B cell (primary cell): ENCODE measurements at regions not wholly inside any gene's neighbourhood (a gene's known extent, or its start where the extent isn't known, plus 50 kb on each side); places are given as distances from the start of the nearest gene placed in this dataset.

Experiments
- ATAC-seq: fragments of 200-7000 bp; cut with Tn5 transposase; one replicate; pipeline ENCODE4 v1.10.0; 2021; ENCODE audit warnings: low read depth, mild to moderate bottlenecking, moderate number of reproducible peaks, moderate library complexity
- CTCF ChIA-PET: fragments of 350-600 bp; sonication (Branson Sonifier 250); formaldehyde crosslinking; loops from one replicate; lab custom pipeline; 2021; ENCODE audit warnings: antibody characterized with exemption, inconsistent platforms; lab: Charles Lee
- POLR2A ChIA-PET: fragments of 350-600 bp; sonication (Branson Sonifier 250); formaldehyde crosslinking; loops from one replicate; lab custom pipeline; 2021; ENCODE audit warnings: antibody characterized with exemption; lab: Charles Lee
- DNase-seq: peaks from one replicate; pipeline ENCODE4 v3.0.0; 2013
- H2AFZ ChIP-seq: 2 replicates; pipeline ENCODE4 v1.6.1; 2012; ENCODE audit warnings: mild to moderate bottlenecking, low read depth, low read length; ENCODE audit not compliant: insufficient read depth, poor library complexity, severe bottlenecking
- H3K27ac ChIP-seq, 2 donors: 1 replicate in 1 of 2; 2 replicates in 1 of 2; pipeline ENCODE4 v1.5.1; 2012 to 2013; ENCODE audit warnings: low read length in 2 of 2, mild to moderate bottlenecking in 2 of 2, moderate library complexity in 1 of 2
- H3K27me3 ChIP-seq, 4 experiments: fragments of 200-600 bp in 1 of 4; sonication (generic) in 1 of 4; replicated peaks in 1 of 4; 1 replicate in 2 of 4; 2 replicates in 2 of 4; pipeline versions ENCODE4 v1.6.1 to v1.7.0; 2013 to 2016; ENCODE audit warnings: low read length in 3 of 4, mild to moderate bottlenecking in 2 of 4, mixed read lengths in 1 of 4, moderate library complexity in 1 of 4; ENCODE audit not compliant: insufficient read depth in 4 of 4, control insufficient read depth in 3 of 4; ENCODE audit errors: control extremely low read depth in 1 of 4
- H3K36me3 ChIP-seq, 2 experiments: replicated peaks in 1 of 2; 1 replicate in 1 of 2; 2 replicates in 1 of 2; pipeline versions ENCODE4 v1.6.1 to v1.7.1; 2013; ENCODE audit warnings: low read length in 1 of 2; ENCODE audit not compliant: insufficient read depth in 2 of 2, control insufficient read depth in 1 of 2; ENCODE audit errors: control extremely low read depth in 1 of 2, extremely low read depth in 1 of 2
- H3K4me1 ChIP-seq, 2 donors: fragments of 200-600 bp in 1 of 2; sonication (generic) in 1 of 2; 1 replicate in 1 of 2; 2 replicates in 1 of 2; pipeline versions ENCODE4 v1.5.1 to v1.6.1; 2013 to 2017; ENCODE audit warnings: low read length in 2 of 2; ENCODE audit not compliant: control insufficient read depth in 2 of 2, insufficient read depth in 2 of 2
- H3K4me2 ChIP-seq: replicated peaks from 2 replicates; pipeline ENCODE3; 2012; ENCODE audit warnings: mild to moderate bottlenecking, low read depth, low read length; ENCODE audit not compliant: poor library complexity, severe bottlenecking
- H3K4me3 ChIP-seq, 5 experiments: fragments of 200-600 bp in 1 of 5; sonication (generic) in 1 of 5; 1 replicate in 3 of 5; 2 replicates in 2 of 5; pipeline versions ENCODE4 v1.5.1 to v1.7.0; 2011 to 2016; ENCODE audit warnings: low read length in 4 of 5, mild to moderate bottlenecking in 4 of 5, low read depth in 2 of 5, control low read depth in 1 of 5, moderate library complexity in 1 of 5; ENCODE audit not compliant: insufficient read depth in 1 of 5; ENCODE audit errors: control extremely low read depth in 1 of 5, extremely low read depth in 1 of 5
- H3K79me2 ChIP-seq: fragments of 200-600 bp; sonication (generic); one replicate; pipeline ENCODE4 v1.6.0; 2016; ENCODE audit warnings: low read length; ENCODE audit not compliant: control insufficient read depth, insufficient read depth
- H3K9ac ChIP-seq: fragments of 200-600 bp; sonication (generic); 2 replicates; pipeline ENCODE4 v1.6.1; 2017; ENCODE audit warnings: mild to moderate bottlenecking, low read length, moderate library complexity
- H3K9me3 ChIP-seq, 3 donors: one replicate each; pipeline versions ENCODE4 v1.6.1 to v1.7.1; 2013; ENCODE audit warnings: low read length in 2 of 3; ENCODE audit not compliant: control insufficient read depth in 2 of 3, insufficient read depth in 1 of 3; ENCODE audit errors: control extremely low read depth in 1 of 3
- H4K20me1 ChIP-seq: 2 replicates; pipeline ENCODE4 v1.6.0; 2012; ENCODE audit warnings: mild to moderate bottlenecking, low read length; ENCODE audit not compliant: insufficient read depth, control insufficient read depth, poor library complexity, severe bottlenecking
- H3K27ac Mint-ChIP-seq: one replicate; pipeline ENCODE4 v1.8.0; 2021; ENCODE audit warnings: mixed read lengths
- H3K27me3 Mint-ChIP-seq: one replicate; pipeline ENCODE4 v1.8.0; 2021; ENCODE audit warnings: mixed read lengths
- H3K4me1 Mint-ChIP-seq: one replicate; pipeline ENCODE4 v1.8.0; 2021; ENCODE audit warnings: mixed read lengths
- H3K4me3 Mint-ChIP-seq: one replicate; pipeline ENCODE4 v1.8.0; 2021; ENCODE audit warnings: mixed read lengths
- H3K9me3 Mint-ChIP-seq: one replicate; pipeline ENCODE4 v1.8.0; 2022; ENCODE audit warnings: mixed read lengths; ENCODE audit not compliant: insufficient read depth
- EZH2 ChIP-seq: IDR thresholded peaks from 2 replicates; pipeline ENCODE4 v1.6.1; 2012; ENCODE audit warnings: borderline replicate concordance, low read depth, mild to moderate bottlenecking, moderate library complexity, low read length; ENCODE audit not compliant: insufficient read depth, poor library complexity, severe bottlenecking
- WGBS: methylation state at CpG from one replicate; pipeline ENCODE4 v1.1.5; 2013; ENCODE audit warnings: missing lambda C conversion rate; ENCODE audit not compliant: insufficient coverage; 5-methylcytosine and 5-hydroxymethylcytosine counted together
- intact Hi-C: fragments of 100-400 bp; cut with micrococcal nuclease; formaldehyde crosslinking; loops from one replicate; pipeline ENCODE4 v1.10.0; 2022
- TF ChIP-seq, protein P1 (sequence below): fragments of 200-600 bp; IDR thresholded peaks from one replicate; pipeline ENCODE4 v1.8.0; 2022; ENCODE audit warnings: antibody characterized with exemption, mild to moderate bottlenecking

- H3K4me3 ChIP-seq, result no peak overlapping the region
- H3K9me3 Mint-ChIP-seq, result no peaks in the 10 kb centered on the region
- intact Hi-C loops, result no loop called here
- H4K20me1 ChIP-seq, result no peaks in the 10 kb centered on the region
- CTCF ChIA-PET, result no interaction called here
- no peaks in the 10 kb centered on the region for H3K79me2 ChIP-seq
- H3K4me1 ChIP-seq, result peaks cover 5 to 6% of the 10 kb centered on the region in 2 donors
- H2AFZ ChIP-seq, result no peak overlapping the region
- no peak for TF ChIP-seq EZH2
- no peak overlapping the region for H3K4me2 ChIP-seq
- WGBS, result no CpG with 5 or more reads among the region's 3 CpGs
- no peaks in the 10 kb centered on the region for H3K36me3 ChIP-seq
- ATAC-seq, result no peak
- no peak overlapping the region for H3K4me3 Mint-ChIP-seq
- no peak overlapping the region for H3K27ac Mint-ChIP-seq
- no peak overlapping the region for H3K9ac ChIP-seq
- POLR2A ChIA-PET, result no interaction called here
- H3K27ac ChIP-seq, result no peak overlapping the region
- no peaks in the 10 kb centered on the region for H3K27me3 ChIP-seq
- DNase-seq, result no peak
- no peaks in the 10 kb centered on the region for H3K27me3 Mint-ChIP-seq
- H3K4me1 Mint-ChIP-seq, result peaks cover 6% of the 10 kb centered on the region
- H3K9me3 ChIP-seq, result no peaks in the 10 kb centered on the region
Measured at GRCh38 chr1:81510701-81511100, 290.0 kb upstream of the ADGRL2 start.

DNA sequence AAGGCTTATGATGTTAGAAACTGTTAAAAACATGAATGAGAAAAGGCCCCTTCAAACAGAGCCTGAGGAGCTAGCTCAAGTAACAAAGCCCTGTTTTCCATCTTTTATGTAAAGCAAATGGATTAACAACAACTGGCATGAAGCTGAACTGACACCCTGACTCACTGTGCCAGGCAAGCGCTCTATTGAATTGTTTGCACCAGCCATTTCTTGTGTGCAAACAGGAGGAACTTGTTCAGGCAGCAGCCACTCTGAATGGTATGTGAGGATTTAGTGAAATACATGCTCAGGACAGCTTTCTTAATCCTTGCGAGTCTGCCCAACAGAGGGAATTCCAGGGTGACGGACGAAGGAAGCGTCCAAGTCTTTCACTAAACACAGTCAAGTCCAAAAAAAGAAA lies 291.1 kb upstream of the ADGRL2 start:
- Histone ChIP-seq H4K20me1 (no peaks in the 10 kb centered on the region), H2AFZ (no peak overlapping the region), H3K27me3 (no peaks in the 10 kb centered on the region), H3K9me3 (no peaks in the 10 kb centered on the region), H3K4me1 (peaks cover 5 to 8% of the 10 kb centered on the region in 2 donors), H3K79me2 (no peaks in the 10 kb centered on the region), H3K27ac (no peak overlapping the region), H3K36me3 (no peaks in the 10 kb centered on the region), H3K4me3 (no peak overlapping the region), H3K9ac (no peak overlapping the region), H3K4me2 (no peak overlapping the region)
- Mint-ChIP-seq H3K9me3 (no peaks in the 10 kb centered on the region), H3K4me3 (no peak overlapping the region), H3K4me1 (peaks cover 6% of the 10 kb centered on the region), H3K27me3 (no peaks in the 10 kb centered on the region), H3K27ac (no peak overlapping the region)
- WGBS, result 91% methylated on average over 1 of the region's 5 CpGs
- TF ChIP-seq EZH2, result no peak
- TF ChIP-seq, protein P1, sequence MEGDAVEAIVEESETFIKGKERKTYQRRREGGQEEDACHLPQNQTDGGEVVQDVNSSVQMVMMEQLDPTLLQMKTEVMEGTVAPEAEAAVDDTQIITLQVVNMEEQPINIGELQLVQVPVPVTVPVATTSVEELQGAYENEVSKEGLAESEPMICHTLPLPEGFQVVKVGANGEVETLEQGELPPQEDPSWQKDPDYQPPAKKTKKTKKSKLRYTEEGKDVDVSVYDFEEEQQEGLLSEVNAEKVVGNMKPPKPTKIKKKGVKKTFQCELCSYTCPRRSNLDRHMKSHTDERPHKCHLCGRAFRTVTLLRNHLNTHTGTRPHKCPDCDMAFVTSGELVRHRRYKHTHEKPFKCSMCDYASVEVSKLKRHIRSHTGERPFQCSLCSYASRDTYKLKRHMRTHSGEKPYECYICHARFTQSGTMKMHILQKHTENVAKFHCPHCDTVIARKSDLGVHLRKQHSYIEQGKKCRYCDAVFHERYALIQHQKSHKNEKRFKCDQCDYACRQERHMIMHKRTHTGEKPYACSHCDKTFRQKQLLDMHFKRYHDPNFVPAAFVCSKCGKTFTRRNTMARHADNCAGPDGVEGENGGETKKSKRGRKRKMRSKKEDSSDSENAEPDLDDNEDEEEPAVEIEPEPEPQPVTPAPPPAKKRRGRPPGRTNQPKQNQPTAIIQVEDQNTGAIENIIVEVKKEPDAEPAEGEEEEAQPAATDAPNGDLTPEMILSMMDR, result no peak
- DNase-seq (no peak), ATAC-seq (no peak)
- ChIA-PET CTCF (no interaction called here), POLR2A (no interaction called here)
- intact Hi-C loops, result no loop called here
